Esophagus muscularis mucosa (tissue), 4 donors: ENCODE measurements at regions not wholly inside any gene's neighbourhood (a gene's known extent, or its start where the extent isn't known, plus 50 kb on each side); places are given as distances from the start of the nearest gene placed in this dataset.

Source experiments
- CTCF ChIP-seq, 3 experiments: fragments of 200-600 bp in 2 of 3; fragments of 450-650 bp in 1 of 3; sonication (generic) in 2 of 3; IDR thresholded peaks; one replicate each; pipeline ENCODE4 v1.5.1; 2017 to 2019; ENCODE audit warnings: antibody characterized with exemption in 3 of 3, mild to moderate bottlenecking in 2 of 3, moderate library complexity in 1 of 3
- EP300 ChIP-seq: sonication (generic); formaldehyde crosslinking; IDR thresholded peaks from one replicate; pipeline ENCODE4 v1.6.1; 2017; ENCODE audit warnings: antibody characterized with exemption
- POLR2A ChIP-seq: fragments of 450-650 bp; IDR thresholded peaks from one replicate; pipeline ENCODE4 v1.6.1; 2017; ENCODE audit warnings: antibody characterized with exemption, moderate library complexity, mild to moderate bottlenecking, low read depth
- POLR2AphosphoS5 ChIP-seq, 2 donors: sonication (generic); formaldehyde crosslinking; IDR thresholded peaks; one replicate each; pipeline ENCODE4 v1.6.1; 2017; ENCODE audit warnings: antibody characterized with exemption in 2 of 2

- no peak for TF ChIP-seq CTCF (IDR thresholded peaks at IDR 0.05)
- TF ChIP-seq POLR2A, result no peak
- TF ChIP-seq POLR2AphosphoS5 (IDR thresholded peaks at IDR 0.05), result no peak
- TF ChIP-seq EP300, result no peak
These were observed 116.8 kb downstream of the OR13A1 start for GRCh38 chr10:45198486-45199204.
